Esophagus muscularis mucosa (tissue), 4 donors: ENCODE measurements at regions not wholly inside any gene's neighbourhood (a gene's known extent, or its start where the extent isn't known, plus 50 kb on each side); places are given as distances from the start of the nearest gene placed in this dataset.
"Not testable (repeated sequence)": the region's sequence is repeated elsewhere in the genome, so short reads cannot be mapped to it uniquely, and the experiment has no call there.

Experiments
- DNase-seq: peaks from one replicate; pipeline ENCODE4 v3.0.0-alpha.2; 2017; ENCODE audit errors: extremely low spot score
- H3K27ac ChIP-seq, 4 donors: fragments of 200-600 bp; sonication (generic); replicated peaks in 1 of 4; 1 replicate in 3 of 4; 2 replicates in 1 of 4; pipeline ENCODE4 v1.5.1; 2016 to 2019; ENCODE audit warnings: mild to moderate bottlenecking in 1 of 4
- H3K27me3 ChIP-seq, 4 donors: fragments of 200-600 bp; sonication (generic); one replicate each; pipeline versions ENCODE4 v1.5.1 to v1.6.0; 2016 to 2019
- H3K36me3 ChIP-seq, 4 donors: fragments of 200-600 bp; sonication (generic); one replicate each; pipeline ENCODE4 v1.5.1; 2016 to 2019
- H3K4me1 ChIP-seq, 4 donors: fragments of 200-600 bp; sonication (generic); one replicate each; pipeline ENCODE4 v1.5.1; 2016 to 2019
- H3K4me3 ChIP-seq, 4 donors: fragments of 200-600 bp; sonication (generic); 1 replicate in 2 of 4; 2 replicates in 2 of 4; pipeline ENCODE4 v1.5.1; 2016 to 2019; ENCODE audit warnings: mild to moderate bottlenecking in 4 of 4, moderate library complexity in 1 of 4
- H3K9me3 ChIP-seq, 4 donors: fragments of 200-600 bp; sonication (generic); 1 replicate in 3 of 4; 2 replicates in 1 of 4; pipeline ENCODE4 v1.5.1; 2016 to 2019
- EP300 ChIP-seq: sonication (generic); formaldehyde crosslinking; IDR thresholded peaks from one replicate; pipeline ENCODE4 v1.6.1; 2017; ENCODE audit warnings: antibody characterized with exemption
- POLR2A ChIP-seq: fragments of 450-650 bp; IDR thresholded peaks from one replicate; pipeline ENCODE4 v1.6.1; 2017; ENCODE audit warnings: antibody characterized with exemption, moderate library complexity, mild to moderate bottlenecking, low read depth
- POLR2AphosphoS5 ChIP-seq, 2 donors: sonication (generic); formaldehyde crosslinking; IDR thresholded peaks; one replicate each; pipeline ENCODE4 v1.6.1; 2017; ENCODE audit warnings: antibody characterized with exemption in 2 of 2
- WGBS: methylation state at CpG from one replicate; pipeline ENCODE4 v1.1.5; 2018; 5-methylcytosine and 5-hydroxymethylcytosine counted together
- intact Hi-C: fragments of 100-400 bp; cut with DNase I; formaldehyde crosslinking; loops from one replicate; pipeline ENCODE4 v1.15.1; 2023
- TF ChIP-seq, protein P1 (sequence below), 3 experiments: fragments of 200-600 bp in 2 of 3; fragments of 450-650 bp in 1 of 3; sonication (generic) in 2 of 3; IDR thresholded peaks; one replicate each; pipeline ENCODE4 v1.5.1; 2017 to 2019; ENCODE audit warnings: antibody characterized with exemption in 3 of 3, mild to moderate bottlenecking in 2 of 3, moderate library complexity in 1 of 3

DNA sequence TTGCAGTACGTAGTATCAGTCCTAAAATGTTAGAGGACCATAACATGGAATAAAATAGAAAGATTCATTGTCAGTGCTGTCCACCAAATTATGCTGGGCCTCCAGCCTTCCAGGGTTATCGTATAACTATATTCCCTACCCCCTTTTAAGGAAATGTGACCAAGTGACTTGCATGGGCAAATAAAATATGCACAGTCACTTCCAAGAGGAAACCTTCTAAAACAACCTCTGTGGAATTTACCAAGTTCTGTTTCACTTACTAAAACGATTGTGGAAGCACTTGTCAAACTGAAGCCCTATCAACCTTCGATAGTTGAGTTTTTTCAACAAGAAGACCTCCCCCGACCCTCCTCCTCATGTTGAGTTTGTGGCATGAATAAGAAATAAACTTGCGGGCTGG, 345.4 kb upstream of the C16orf82 start:
- no peaks in the 10 kb centered on the region for H3K36me3 ChIP-seq
- no peak for DNase-seq
- no peaks in the 10 kb centered on the region for H3K9me3 ChIP-seq
- peaks cover 0 to 22% (median 0%) of the 10 kb centered on the region in 4 donors for H3K27me3 ChIP-seq
- H3K4me3 ChIP-seq = no peak overlapping the region
- intact Hi-C loops = no loop called here
- 84% methylated on average over 6 of the region's 6 CpGs for WGBS
- no peak for TF ChIP-seq EP300
- TF ChIP-seq POLR2A = no peak
- TF ChIP-seq, protein P1, sequence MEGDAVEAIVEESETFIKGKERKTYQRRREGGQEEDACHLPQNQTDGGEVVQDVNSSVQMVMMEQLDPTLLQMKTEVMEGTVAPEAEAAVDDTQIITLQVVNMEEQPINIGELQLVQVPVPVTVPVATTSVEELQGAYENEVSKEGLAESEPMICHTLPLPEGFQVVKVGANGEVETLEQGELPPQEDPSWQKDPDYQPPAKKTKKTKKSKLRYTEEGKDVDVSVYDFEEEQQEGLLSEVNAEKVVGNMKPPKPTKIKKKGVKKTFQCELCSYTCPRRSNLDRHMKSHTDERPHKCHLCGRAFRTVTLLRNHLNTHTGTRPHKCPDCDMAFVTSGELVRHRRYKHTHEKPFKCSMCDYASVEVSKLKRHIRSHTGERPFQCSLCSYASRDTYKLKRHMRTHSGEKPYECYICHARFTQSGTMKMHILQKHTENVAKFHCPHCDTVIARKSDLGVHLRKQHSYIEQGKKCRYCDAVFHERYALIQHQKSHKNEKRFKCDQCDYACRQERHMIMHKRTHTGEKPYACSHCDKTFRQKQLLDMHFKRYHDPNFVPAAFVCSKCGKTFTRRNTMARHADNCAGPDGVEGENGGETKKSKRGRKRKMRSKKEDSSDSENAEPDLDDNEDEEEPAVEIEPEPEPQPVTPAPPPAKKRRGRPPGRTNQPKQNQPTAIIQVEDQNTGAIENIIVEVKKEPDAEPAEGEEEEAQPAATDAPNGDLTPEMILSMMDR (IDR thresholded peaks at IDR 0.05) = no peak
- no peak for TF ChIP-seq POLR2AphosphoS5 (IDR thresholded peaks at IDR 0.05)
- no peak overlapping the region for H3K27ac ChIP-seq
- no peaks in the 10 kb centered on the region for H3K4me1 ChIP-seq

DNA sequence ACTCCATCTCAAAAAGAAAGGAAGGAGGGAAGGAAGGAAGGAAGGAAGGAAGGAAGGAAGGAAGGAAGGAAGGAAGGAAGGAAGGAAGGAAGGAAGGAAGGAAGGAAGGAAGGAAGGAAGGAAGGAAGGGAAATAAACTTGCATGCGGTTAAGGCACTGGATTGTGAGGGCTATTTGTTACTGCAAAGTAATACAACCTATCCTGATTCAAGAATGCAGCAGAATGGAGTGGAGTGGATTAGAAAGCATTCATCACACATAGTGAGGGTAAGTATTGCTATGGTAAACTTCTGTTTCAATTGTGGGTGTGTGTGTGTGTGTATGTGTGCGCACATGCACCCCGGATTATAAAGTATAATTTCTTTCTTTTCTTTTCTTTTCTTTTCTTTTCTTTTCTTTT, 344.8 kb upstream of the C16orf82 start:
- H3K27ac ChIP-seq, intact Hi-C loops, H3K36me3 ChIP-seq, H3K9me3 ChIP-seq, H3K4me3 ChIP-seq, DNase-seq, H3K4me1 ChIP-seq: not testable (repeated sequence)
- WGBS = 98% methylated on average over 3 of the region's 3 CpGs
- peaks cover 0 to 22% (median 0%) of the 10 kb centered on the region in 4 donors for H3K27me3 ChIP-seq

DNA sequence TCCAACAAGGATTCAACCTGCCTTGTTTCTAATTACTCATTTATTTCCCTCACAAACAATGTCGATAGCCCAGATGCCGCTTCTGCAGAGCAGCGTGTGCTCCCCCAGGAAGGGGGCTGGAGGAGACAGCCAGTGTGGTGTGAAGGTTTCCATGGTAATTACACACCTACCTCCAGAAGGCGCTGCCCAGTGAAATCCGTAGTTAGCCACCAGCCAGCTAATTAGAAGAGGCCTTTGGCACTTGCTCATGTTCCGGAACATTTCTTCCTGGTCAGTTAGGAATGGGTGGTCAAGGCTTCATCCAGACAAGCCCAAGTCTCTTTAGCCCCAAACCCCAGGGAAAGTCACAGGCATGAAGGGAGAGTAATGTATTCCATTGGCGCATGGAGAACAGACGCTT, 342.5 kb upstream of the C16orf82 start:
- no peak overlapping the region for H3K27ac ChIP-seq
- intact Hi-C loops = no loop called here
- WGBS = 56% methylated on average over 5 of the region's 8 CpGs
- TF ChIP-seq POLR2AphosphoS5 (IDR thresholded peaks at IDR 0.05) (no peak), EP300 (no peak), POLR2A (no peak)
- TF ChIP-seq, protein P1 (IDR thresholded peaks at IDR 0.05) = no peak
- H3K4me3 ChIP-seq = no peak overlapping the region
- H3K36me3 ChIP-seq = no peaks in the 10 kb centered on the region
- no peaks in the 10 kb centered on the region for H3K4me1 ChIP-seq
- no peak for DNase-seq
- H3K9me3 ChIP-seq = no peaks in the 10 kb centered on the region
- peaks cover 0 to 18% (median 0%) of the 10 kb centered on the region in 4 donors for H3K27me3 ChIP-seq

DNA sequence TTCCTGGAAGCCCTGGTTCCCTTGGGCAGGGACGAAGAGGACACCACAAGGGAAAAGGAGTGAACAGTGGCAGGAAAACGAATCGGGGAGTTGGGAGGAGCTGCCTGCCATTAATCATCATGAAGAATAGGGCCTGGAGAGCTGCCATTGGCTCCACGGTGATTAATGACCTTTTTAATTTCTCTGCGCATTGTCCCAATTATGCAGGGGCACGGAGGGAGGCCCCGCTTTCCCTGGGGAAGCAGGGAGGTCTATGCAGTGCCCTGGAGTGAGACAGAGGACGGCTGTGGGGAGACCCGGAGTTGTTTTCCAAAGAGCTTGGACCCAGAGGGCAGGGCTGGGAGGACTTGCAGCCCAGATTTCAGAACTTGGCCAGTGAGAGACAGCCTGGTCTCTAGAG, 338.9 kb upstream of the C16orf82 start:
- intact Hi-C loops = no loop called here
- Histone ChIP-seq H3K4me3 (no peak overlapping the region), H3K27me3 (peaks cover 0 to 18% (median 0%) of the 10 kb centered on the region in 4 donors), H3K9me3 (no peaks in the 10 kb centered on the region), H3K4me1 (no peaks in the 10 kb centered on the region), H3K27ac (no peak overlapping the region), H3K36me3 (no peaks in the 10 kb centered on the region)
- 14% methylated on average over 9 of the region's 9 CpGs for WGBS
- no peak for DNase-seq
- TF ChIP-seq, protein P1 (IDR thresholded peaks at IDR 0.05) = no peak
- TF ChIP-seq EP300 (no peak), POLR2A (no peak), POLR2AphosphoS5 (IDR thresholded peaks at IDR 0.05) (no peak)

- DNase-seq = no peak
- Histone ChIP-seq H3K4me1 (no peaks in the 10 kb centered on the region), H3K27me3 (peaks cover 0 to 10% (median 0%) of the 10 kb centered on the region in 4 donors), H3K36me3 (no peaks in the 10 kb centered on the region), H3K4me3 (no peak overlapping the region), H3K27ac (no peak overlapping the region), H3K9me3 (no peaks in the 10 kb centered on the region)
- TF ChIP-seq POLR2AphosphoS5 (IDR thresholded peaks at IDR 0.05) = no peak
- TF ChIP-seq POLR2A = no peak
- TF ChIP-seq, protein P1 (IDR thresholded peaks at IDR 0.05) = no peak
- no peak for TF ChIP-seq EP300
- 77% methylated on average over 2 of the region's 2 CpGs for WGBS
- intact Hi-C loops = no loop called here
Observed at GRCh38 chr16:26729951-26730541, 336.7 kb upstream of the C16orf82 start.
